Hematopoietic multipotent progenitor cell (in vitro differentiated cells): ENCODE measurements at regions not wholly inside any gene's neighbourhood (a gene's known extent, or its start where the extent isn't known, plus 50 kb on each side); places are given as distances from the start of the nearest gene placed in this dataset.
"Not testable (repeated sequence)": the region's sequence is repeated elsewhere in the genome, so short reads cannot be mapped to it uniquely, and the experiment has no call there.

Experiments
- DNase-seq, 3 donors: peaks; one replicate each; pipeline ENCODE4 v3.0.0-alpha.2; 2011 to 2015; ENCODE audit warnings: low read depth in 2 of 3, low spot score in 2 of 3

DNA sequence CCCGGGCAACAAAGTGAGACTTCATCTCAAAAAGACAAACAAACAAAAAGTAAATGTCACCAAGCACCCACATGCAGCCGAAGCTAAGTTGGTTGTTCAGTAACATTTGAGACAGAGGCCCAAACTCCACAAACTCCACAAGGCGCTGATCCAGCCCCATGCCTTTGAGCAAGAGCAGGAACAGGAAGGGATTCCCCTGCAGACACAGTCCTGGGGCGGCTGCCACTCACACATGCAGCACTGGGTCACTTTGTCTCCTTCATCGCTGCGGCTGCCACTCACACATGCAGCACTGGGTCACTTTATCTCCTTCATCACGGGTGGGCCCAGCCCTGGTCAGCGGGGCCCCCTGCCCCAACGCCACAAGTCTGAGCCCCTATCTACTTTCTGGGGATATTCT is 246.9 kb upstream of the RREB1 start:
- DNase-seq, result no peak

DNA sequence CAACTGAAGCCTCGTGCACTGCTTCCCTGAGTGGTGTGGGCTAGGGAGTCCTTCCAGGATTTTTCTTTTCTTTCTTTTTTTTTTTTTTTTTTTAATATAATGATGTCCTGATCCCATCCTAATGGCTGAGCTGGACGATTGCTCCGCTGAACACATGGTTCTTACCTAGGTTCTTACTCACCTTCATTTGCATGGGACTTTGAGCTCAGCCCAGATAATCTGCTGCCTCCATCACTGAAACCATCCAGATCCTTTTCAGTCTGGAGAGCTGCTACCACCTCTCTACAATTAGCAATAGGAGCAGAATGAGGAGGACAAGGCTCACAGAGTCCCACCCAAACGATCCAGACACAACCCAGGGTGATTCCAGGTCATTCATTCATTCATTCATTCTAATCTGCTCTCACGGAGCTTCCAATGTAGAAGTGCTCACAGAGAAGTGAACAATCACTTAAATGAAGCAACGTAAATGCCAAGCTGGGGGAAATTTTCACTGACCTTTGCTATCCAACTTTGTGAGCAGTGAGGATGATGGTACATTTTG is 246.3 kb upstream of the RREB1 start:
- no peak for DNase-seq

DNA sequence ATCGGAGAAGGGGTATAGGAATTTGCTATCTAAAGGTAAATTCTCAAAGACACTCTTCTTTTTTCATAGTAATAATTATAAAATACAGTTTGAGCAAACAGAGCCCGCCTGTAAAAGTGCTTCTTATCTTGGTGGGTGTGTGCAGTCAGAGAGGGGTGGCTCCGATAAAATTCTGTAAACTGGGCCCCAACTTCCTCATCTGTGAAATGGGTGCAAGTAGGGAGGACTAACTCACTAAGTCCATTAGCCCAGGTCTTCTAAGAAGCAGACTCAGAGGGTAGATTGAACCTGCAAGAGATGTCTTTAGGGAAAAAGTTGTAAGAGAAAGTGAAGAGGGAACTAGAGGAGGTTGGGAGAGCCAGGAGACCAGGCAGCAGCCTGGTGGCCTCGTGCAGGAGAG is 245.8 kb upstream of the RREB1 start:
- no peak for DNase-seq

DNA sequence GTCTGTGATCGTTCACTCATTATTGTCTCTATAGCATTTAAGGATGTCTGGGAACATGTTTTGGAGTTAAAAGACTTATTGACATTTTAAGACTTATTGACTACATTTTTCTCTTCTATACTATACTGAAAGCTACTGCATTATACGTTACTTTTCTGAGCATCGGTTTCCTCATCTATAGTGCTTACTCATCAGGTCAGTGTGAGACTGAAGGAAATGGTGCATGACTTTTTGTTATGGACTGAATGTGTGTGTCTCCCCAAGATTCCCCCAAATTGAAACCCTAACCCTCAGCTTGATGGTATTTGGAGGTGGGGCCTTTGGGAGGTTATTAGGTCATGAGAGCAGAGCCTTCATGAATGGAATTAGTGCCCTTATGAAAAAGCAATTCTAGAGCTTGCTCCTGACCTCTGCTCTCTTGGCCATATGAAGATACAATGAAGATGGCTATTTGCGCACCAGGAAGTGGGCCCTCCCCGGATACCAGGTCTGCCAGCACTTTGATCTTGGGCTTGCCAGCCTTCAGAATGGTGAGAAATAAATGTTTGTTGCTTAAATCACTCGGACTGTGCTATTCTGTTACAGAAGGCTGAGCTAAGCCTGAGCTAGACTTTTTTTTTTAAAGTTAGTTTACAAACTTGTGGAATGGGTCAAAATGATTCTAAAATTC is 243.7 kb upstream of the RREB1 start:
- no peak for DNase-seq

DNA sequence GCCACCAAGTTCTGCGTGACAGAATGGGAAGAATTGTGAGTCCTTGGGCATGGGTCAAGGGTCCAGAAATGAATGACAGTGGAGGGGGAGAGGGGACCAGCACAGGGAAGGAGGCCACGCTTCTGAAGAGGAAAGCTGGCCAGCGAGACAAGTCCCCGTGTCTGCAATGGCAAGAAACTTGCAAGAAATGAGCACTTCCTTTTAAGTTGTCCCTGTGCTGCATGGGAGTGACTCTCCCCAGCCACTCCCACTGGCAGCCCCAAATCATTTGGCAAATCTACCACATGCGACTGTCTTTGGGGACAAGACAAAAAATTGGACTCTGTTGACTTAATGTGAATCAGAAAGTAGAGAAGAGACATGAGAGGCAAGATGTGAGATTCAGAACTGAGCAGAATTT is 242.2 kb upstream of the RREB1 start:
- DNase-seq, result no peak

DNA sequence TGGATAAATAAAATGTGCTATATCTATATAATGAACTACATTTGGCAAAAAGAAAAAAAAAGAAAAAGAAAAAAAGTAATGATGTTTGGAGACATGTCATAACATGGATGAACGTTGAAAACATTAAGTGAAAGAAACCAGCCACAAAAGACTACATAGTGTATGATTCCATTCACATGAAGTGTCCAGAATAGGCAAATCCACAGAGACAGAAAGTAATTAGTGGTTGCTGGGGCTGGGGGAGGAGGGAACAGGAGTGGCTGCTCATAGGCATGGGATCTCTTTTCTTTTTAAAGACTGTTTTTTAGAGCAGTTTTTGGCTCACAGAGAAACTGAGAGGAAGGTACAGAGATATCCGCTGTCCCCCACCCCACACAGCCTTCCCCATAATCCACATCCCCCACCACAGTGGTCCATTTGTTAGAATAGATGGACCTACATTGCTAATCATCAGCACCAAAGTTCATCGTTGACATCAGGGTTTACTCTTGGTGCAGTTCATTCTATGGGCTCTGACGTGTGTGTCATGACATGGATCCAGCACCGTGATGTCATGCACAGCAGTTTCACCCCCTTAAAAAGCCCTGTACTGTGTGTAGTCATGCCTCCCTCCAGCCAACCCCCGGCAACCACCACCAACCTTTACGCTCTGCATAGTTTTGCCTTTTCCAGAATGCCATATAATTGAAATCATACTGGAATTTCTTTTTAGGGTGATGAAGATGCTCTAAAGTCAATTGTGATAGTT is 240.9 kb upstream of the RREB1 start:
- no peak for DNase-seq

DNA sequence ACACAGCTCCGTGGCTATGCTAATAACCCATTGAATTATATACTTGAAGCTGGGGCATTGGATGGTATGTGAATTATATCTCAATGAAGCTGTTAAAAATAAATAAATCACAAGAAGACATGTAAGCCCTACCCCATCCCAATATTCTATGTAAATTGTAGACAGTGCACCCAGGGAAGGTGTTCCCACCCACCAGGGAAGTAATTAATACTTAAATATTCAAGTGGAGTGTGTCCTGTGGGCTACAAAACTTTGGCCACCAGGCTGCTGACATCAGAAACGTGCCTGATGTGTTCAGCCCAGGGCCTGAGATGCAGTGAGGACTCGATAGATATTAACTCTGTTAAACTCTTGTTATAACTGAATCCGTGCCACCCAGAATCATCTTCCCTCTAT is 240.4 kb upstream of the RREB1 start:
- no peak for DNase-seq

DNA sequence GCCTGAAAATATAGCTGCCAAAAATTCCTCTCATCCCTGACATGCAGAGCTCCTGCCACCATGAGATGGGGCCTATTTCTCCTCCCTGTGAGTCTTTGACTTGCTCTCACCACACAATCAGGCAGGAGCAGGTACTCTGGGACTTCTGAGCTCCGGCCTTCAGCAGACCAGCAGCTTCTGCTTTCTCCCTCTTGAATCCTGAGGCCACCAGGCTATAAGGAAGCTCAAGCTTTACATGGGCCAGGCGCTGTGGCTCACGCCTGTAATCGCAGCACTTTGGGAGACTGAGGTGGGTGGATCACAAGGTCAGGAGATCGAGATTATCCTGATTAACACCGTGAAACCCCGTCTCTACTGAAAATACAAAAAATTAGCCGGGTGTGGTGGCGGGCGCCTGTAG is 238.7 kb upstream of the RREB1 start:
- no peak for DNase-seq

DNA sequence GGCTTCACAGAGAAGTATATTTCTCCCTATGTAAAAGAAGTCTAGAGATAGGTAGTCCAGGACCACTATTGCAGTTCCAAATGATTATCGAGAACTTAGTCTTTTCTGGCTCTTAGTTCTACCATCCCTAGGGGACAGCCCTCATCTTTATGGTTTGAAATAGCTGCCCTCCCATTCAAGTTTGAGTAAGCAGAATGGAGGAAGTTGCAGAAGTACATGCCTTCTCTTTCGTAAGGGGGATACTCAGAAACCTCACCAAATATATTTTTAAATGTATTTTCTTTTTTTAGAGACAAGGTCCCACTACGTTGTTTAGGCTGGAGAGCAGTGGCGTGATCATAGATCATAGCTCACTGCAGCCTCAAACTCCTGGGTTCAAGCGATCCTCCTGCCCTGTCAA is 236.8 kb upstream of the RREB1 start:
- DNase-seq, result no peak

DNA sequence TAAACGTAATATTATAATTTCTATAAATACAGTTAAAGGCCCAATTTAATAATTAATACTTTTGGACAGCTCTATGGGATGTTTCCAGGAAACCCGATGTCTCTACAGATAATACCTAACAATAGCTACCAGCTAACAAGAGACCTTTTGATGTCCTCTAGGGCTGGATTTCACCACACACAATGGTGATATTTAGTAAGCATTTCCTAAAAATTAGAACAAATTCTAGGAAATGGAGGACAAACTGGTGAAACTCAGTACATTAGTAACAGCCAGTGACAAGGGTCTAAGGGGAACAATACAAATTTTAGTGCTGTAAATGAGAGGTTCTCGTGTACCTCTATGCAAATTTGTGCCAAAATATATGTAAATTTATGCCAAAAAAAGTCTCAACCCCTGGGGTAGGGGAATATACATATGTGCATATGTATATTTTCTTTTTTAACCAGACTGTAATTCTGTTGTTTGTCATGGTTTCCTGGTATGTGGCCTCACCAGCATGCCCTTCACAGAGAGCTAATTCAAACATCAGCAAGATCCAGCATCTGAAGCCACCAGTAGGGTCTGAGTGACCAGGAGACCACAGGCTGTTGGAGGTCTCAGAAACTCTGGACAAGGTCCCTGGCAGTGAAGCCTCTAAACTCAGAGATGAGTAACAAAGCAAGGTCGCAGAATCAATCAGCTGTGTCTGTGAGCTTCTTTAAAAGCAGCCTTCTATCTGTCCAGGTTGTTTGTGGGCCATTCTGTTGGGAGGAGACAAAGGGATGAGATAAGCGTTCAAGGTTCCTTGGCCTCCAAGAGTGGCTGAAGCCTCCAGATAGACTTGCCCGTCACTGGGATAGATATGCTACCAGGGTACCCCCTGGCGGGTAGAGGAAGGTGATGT is 235.1 kb upstream of the RREB1 start:
- DNase-seq, result no peak

DNA sequence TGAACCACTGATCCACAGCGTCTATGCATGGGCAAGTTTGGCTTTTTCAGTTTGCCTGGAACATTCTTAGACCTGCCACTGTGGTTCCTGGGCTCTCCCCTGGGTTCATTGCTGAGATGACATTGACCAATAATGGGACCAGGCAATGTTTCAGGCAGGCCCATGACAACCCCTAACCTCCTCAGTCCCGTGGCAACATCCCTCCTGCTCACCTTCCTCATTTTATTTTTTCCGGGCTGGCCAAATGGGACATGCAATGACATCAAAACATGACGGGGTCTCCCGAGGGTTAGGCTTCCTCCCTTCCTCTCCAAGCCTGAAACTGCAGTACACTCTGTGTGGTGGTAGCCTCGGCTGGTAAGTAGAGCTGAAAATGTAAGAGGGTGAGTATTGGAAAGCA is 234.0 kb upstream of the RREB1 start:
- no peak for DNase-seq

DNA sequence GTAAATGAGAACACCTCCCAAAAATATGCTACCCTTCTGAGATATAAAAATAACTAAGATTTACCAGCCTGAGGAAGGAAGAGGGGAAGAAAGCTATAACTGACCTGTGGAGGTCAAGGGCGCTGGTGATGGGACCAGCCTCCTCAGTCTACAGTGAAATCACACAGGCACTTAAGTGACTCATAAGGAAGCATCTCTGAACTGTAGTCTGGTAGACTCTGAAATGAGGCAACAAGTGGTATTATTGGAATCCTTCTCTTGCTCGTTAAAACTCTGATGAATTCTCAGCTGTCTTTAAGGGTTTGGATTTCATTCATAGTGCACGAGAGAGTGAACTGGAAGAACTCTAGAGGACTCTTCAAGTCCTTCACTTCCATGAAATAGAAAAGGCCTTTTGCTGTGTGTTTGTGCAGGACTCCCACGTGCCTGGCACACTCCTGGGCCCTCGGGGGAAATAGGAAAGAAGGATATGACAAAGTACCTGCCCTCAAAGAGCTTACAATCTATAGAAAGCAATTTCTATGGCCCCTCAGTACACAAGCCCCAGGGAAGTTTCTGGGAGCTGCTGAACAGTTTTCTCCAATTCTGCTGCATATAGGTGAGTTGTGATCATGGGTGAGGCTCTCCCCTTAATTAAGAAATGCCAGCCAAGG is 231.8 kb upstream of the RREB1 start:
- DNase-seq, result no peak

DNA sequence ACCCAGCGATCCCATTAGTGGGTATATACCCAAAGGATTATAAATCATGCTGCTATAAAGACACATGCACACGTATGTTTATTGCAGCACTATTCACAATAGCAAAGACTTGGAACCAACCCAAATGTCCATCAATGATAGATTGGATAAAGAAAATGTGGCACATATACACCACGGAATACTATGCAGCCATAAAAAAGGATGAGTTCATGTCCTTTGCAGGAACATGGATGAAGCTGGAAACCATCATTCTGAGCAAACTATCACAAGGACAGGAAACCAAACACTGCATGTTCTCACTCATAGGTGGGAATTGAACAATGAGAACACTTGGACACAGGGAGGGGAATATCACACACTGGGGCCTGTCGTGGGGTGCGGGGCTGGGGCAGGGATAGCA is 230.0 kb upstream of the RREB1 start:
- DNase-seq, result not testable (repeated sequence)

DNA sequence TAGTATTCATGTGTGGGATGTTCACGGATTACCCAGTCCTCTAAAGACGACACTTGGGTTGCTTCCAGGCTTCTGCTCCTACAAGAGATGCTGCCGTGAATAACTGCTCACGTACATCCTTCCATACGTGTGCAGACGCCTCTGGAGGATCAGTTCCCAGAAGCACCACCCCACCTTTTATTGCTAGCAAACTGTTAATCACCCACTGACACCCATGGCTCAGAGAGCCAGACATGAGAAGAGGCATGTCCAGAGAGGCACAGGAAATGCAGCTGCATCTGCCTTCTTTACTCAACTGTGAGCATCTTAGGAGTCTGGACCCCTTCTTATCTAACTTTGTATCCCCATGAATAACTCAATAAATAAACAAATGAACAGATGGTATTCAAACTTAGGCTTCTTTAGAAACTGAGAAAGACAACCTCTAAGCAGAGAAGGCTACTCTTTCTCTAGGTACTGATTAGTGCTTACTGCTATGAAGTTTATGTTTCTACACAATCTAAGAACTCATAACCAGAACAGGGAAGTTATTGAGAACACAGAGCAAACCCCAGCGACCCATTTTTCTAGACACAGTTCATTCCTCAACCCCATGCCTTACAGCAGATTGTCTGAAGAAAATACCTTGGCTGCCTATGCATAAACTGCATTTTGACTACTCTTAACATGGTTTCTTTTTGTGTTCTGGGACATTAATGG is 228.7 kb upstream of the RREB1 start:
- DNase-seq, result no peak

DNA sequence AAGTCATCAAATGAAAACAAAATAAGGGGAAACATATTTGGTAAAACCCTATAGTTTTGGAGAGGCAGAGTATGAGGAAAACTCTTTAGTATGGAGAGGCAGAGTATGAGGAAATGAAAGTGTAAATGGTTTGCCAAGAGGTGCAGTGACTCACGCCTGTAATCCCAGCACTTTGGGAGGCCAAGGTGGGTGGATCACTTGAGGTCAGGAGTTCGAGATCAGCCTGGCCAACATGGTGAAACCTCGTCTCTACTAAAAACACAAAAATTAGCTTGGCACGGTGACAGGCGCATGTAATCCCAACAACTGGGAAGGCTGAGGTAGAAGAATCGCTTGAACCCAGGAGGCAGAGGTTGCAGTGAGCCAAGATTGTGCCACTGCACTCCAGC is 228.2 kb upstream of the RREB1 start:
- DNase-seq, result not testable (repeated sequence)

DNA sequence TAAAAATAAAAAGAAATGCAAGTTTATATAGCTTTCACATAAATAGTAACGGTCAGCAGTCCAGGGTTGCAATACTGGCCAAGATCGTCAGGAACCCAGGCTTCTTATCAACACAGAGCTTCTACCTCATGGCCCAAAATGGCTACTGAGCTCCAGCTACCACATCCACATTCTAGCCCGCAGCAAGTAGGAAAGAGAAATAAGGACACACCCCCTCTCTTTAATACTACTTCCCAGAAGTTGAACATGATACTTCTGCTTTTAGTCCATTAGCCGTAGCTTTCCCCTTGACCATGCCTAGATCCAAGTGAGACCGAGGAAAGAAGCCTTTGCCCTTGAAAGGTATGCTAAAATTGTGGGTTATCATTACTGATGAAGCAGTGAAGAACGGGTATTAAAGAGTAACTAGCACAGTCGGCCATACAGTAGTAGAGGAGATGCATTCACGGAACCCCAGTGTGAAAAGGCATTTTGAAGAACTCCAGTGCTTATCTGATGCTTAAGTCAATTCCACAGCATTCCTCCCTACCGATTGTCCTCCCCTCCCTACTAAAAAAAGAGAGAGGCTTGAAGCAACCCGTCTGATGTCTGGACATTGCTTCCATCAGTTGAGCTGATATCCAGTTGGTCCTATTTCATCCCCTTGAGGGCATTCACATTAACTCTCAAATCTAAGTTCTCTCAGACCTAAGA is 226.9 kb upstream of the RREB1 start:
- DNase-seq, result no peak

DNA sequence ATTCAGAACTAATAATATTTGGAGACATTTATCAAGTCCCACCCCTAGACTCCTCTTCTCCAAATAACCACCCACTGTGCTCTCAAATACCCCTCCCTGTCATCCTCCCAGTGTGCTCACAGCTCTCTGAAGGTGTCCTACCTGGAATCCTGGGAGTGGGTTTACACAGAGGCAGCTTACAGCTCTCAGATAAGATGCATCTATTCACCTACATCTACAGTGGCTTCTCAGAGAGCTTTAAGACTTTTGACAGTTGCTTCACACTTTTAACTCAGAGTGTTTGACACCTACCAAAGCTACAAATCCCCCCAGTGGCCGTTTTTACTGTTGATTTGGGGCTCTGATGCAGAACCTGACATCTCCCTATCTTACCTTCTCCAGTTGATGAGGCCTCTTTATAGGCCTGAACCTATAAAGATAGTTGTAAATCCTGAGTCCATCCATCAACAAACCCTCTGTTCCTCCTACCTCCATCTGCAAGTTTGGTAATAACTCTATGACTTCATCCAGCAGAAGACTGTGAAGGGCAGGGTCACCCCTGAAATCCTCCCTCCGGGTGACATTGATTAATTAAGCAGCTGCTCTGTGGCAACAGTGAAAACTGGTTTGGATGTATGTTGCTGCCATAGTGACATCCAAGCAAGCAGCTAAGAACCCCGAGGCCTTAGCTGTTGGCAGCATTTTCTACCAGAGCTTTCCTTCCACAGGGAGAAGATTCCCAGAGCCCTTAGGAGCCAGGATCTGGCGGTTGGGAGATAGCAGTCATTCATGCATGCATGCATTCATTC is 226.1 kb upstream of the RREB1 start:
- peak in 1 of 3 donors; percentile 31 for DNase-seq

DNA sequence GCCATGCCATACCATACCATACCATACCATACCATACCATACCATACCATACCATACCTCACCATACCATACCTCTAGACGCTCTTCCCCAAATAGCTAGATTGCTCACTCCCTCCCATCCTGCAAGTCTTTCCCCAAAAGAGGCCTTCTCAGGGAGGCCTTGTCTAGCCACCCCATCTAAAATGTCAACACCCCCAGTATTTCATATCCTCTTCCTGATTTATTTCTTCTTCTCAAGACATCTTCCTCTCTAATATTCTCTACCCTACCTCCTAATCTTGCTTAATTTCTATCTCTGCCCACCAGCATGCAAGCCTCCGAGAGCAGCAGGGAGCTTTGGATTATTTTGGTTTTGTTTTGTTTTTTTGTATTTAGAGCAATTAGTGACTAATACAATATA is 225.2 kb upstream of the RREB1 start:
- DNase-seq, result no peak

DNA sequence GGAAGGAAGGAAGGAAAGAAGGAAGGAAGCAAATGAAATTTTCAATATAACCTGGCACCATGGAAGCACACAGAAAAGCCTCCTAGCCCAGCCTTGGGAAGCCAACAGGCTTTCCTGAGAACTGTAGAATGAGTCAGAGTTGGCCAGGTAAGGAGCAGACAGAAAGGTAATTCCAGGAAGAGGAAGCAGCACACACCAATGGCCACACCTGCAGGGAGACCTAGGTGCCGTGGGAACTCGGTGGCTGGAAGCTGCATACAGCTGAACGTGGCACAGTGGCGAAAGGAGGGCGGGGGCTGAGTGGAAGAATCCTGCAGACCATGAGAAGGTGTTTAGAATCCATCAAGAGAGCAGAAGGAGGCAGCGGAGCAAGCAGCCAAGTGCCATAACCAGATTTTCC is 224.8 kb upstream of the RREB1 start:
- no peak for DNase-seq
